Left ventricle myocardium inferior (tissue), 1 donor: ENCODE measurements at regions not wholly inside any gene's neighbourhood (a gene's known extent, or its start where the extent isn't known, plus 50 kb on each side); places are given as distances from the start of the nearest gene placed in this dataset.

ENCODE experiments used
- DNase-seq: peaks from one replicate; pipeline ENCODE4 v3.0.0-alpha.2; 2020
- H3K27ac ChIP-seq: fragments of 200-600 bp; replicated peaks from 2 replicates; pipeline ENCODE4 v1.8.0; 2021
- H3K27me3 ChIP-seq: fragments of 200-600 bp; 2 replicates; pipeline ENCODE4 v1.8.0; 2021; ENCODE audit warnings: low read depth
- H3K36me3 ChIP-seq: fragments of 200-600 bp; 2 replicates; pipeline ENCODE4 v1.8.0; 2021
- H3K4me1 ChIP-seq: fragments of 200-600 bp; 2 replicates; pipeline ENCODE4 v1.8.0; 2021
- H3K4me3 ChIP-seq: fragments of 200-600 bp; 2 replicates; pipeline ENCODE4 v1.8.0; 2021; ENCODE audit warnings: mild to moderate bottlenecking, moderate library complexity
- H3K9me3 ChIP-seq: fragments of 200-600 bp; replicated peaks from 2 replicates; pipeline ENCODE4 v1.8.0; 2021
- CTCF ChIP-seq: fragments of 200-600 bp; IDR thresholded peaks from 2 replicates; pipeline ENCODE4 v1.8.0; 2021; ENCODE audit warnings: antibody characterized with exemption, mild to moderate bottlenecking, borderline replicate concordance
- intact Hi-C: fragments of 100-400 bp; cut with micrococcal nuclease; formaldehyde crosslinking; loops from one replicate; pipeline ENCODE4 v1.11.0; 2022
- donor health status: DM: no; HTN: yes; CAD: no; lungs with severe emphysema.

GRCh38 chr10:44467900-44468299 is 83.0 kb upstream of the CXCL12 start:
- DNase-seq = no peak
- intact Hi-C loops = no loop called here
- H3K4me1 ChIP-seq = peaks cover 4% of the 10 kb centered on the region
- H3K27ac ChIP-seq = no peak overlapping the region
- peaks cover 50% of the 10 kb centered on the region for H3K27me3 ChIP-seq
- H3K36me3 ChIP-seq = no peaks in the 10 kb centered on the region
- no peak overlapping the region for H3K4me3 ChIP-seq
- no peaks in the 10 kb centered on the region for H3K9me3 ChIP-seq
- no peak for TF ChIP-seq CTCF

GRCh38 chr10:44468525-44468924 is 83.6 kb upstream of the CXCL12 start:
- intact Hi-C loops = no loop called here
- Histone ChIP-seq H3K36me3 (no peaks in the 10 kb centered on the region), H3K27me3 (peaks cover 50% of the 10 kb centered on the region), H3K4me1 (no peaks in the 10 kb centered on the region), H3K27ac (no peak overlapping the region), H3K9me3 (no peaks in the 10 kb centered on the region), H3K4me3 (no peak overlapping the region)
- no peak for TF ChIP-seq CTCF
- DNase-seq = no peak

GRCh38 chr10:44468965-44469364 is 84.1 kb upstream of the CXCL12 start:
- H3K36me3 ChIP-seq = no peaks in the 10 kb centered on the region
- DNase-seq = no peak
- no peaks in the 10 kb centered on the region for H3K9me3 ChIP-seq
- H3K4me1 ChIP-seq = no peaks in the 10 kb centered on the region
- peaks cover 50% of the 10 kb centered on the region for H3K27me3 ChIP-seq
- H3K4me3 ChIP-seq = no peak overlapping the region
- intact Hi-C loops = no loop called here
- no peak overlapping the region for H3K27ac ChIP-seq
- TF ChIP-seq CTCF = no peak

- no peak for DNase-seq
- no peak for TF ChIP-seq CTCF
- Histone ChIP-seq H3K27me3 (peaks cover 46% of the 10 kb centered on the region), H3K9me3 (no peaks in the 10 kb centered on the region), H3K36me3 (no peaks in the 10 kb centered on the region), H3K4me1 (no peaks in the 10 kb centered on the region), H3K27ac (no peak overlapping the region), H3K4me3 (no peak overlapping the region)
- intact Hi-C loops = no loop called here
Observed at GRCh38 chr10:44470784-44471183, 85.9 kb upstream of the CXCL12 start.

GRCh38 chr10:44471410-44471809 is 86.5 kb upstream of the CXCL12 start:
- intact Hi-C loops = no loop called here
- DNase-seq = no peak
- H3K4me3 ChIP-seq = no peak overlapping the region
- H3K36me3 ChIP-seq = no peaks in the 10 kb centered on the region
- H3K9me3 ChIP-seq = no peaks in the 10 kb centered on the region
- no peak for TF ChIP-seq CTCF
- peaks cover 42% of the 10 kb centered on the region for H3K27me3 ChIP-seq
- peaks cover under 1% of the 10 kb centered on the region for H3K4me1 ChIP-seq
- no peak overlapping the region for H3K27ac ChIP-seq

- no peak overlapping the region for H3K27ac ChIP-seq
- intact Hi-C loops = no loop called here
- DNase-seq = no peak
- H3K36me3 ChIP-seq = no peaks in the 10 kb centered on the region
- no peak for TF ChIP-seq CTCF
- H3K4me1 ChIP-seq = peaks cover 16% of the 10 kb centered on the region
- no peak overlapping the region for H3K4me3 ChIP-seq
- peaks cover 32% of the 10 kb centered on the region for H3K27me3 ChIP-seq
- no peaks in the 10 kb centered on the region for H3K9me3 ChIP-seq
Observed at GRCh38 chr10:44473146-44473545, 88.2 kb upstream of the CXCL12 start.
